ENCODE measurements at regions not wholly inside any gene's neighbourhood (a gene's known extent, or its start where the extent isn't known, plus 50 kb on each side); places are given as distances from the start of the nearest gene placed in this dataset.

DNA sequence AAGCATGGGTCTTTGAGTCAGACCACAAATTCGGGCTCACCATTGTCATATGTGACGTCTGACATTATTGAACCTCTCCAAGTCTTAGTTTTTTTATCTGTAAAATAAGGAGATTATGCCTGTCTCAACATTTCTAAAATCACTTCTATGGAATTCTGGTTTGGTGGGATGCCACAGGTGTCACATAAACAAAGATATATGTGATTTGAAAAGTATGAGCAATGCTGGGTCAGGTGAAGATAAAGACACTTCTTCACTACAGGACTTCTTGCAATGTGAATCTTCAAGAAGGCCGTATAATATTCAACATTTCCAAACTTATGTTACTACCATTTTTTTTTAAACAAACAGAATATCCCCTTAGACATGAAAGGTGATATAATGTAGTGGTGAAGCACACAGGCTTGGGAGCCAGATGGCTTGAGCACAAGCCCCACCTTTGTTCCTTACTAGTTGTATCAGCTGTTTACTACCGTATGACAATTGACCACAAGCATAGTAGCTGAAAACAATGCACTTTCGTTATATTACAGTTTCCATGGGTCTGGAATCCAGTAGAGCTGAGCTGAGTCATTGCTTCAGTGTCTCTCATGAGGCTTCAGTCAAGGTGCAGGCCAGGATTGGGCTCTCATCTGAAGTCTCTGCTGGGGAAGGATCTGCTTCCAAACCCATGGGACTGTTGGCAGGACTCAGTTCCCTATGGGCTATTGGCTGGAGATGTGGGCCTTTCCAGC lies 87.7 kb downstream of the UTP18 start:
- TF ChIP-seq CTCF (IDR thresholded peaks at IDR 0.05; ENCODE audit: low read depth, low read length), result no peak
- H3K4me3 ChIP-seq (replicated peaks in 1 of 2; ENCODE audit: low read depth in 2 of 2, low read length in 2 of 2), result no peak overlapping the region
- DNase-seq (ENCODE audit: low read depth in 2 of 2), result no peak

- TF ChIP-seq CTCF (IDR thresholded peaks at IDR 0.05; ENCODE audit: low read depth, low read length), result no peak
- H3K4me3 ChIP-seq (replicated peaks in 1 of 2; ENCODE audit: low read depth in 2 of 2, low read length in 2 of 2), result no peak overlapping the region
- no peak for DNase-seq (ENCODE audit: low read depth in 2 of 2)
Measured at GRCh38 chr17:51351080-51351479, 90.7 kb downstream of the UTP18 start.

DNA sequence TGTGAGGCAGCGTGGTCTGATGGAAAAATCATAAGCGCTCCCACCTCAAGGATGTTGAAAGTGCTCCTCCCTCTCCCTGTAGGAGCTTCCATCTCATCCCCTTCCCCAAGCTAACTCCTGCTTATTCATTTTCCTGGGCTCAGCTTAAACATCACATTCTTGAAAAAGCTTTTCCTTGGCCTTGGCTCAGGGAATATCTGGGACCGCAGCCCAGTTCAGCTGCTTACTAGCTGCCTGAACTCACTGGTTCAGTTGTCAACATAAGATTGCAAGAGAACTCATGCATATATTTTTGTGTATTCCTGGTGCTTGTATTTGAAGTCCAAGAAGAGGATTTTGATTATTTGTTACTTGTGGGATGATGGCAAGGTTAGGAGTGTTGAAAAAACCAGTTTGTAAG lies 91.5 kb downstream of the UTP18 start:
- no peak overlapping the region for H3K4me3 ChIP-seq (replicated peaks in 1 of 2; ENCODE audit: low read depth in 2 of 2, low read length in 2 of 2)
- no peak for TF ChIP-seq CTCF (IDR thresholded peaks at IDR 0.05; ENCODE audit: low read depth, low read length)
- peak in 1 of 2 donors; percentile 67 for DNase-seq (ENCODE audit: low read depth in 2 of 2)

GRCh38 chr17:51352798-51353197 lies 92.5 kb downstream of the UTP18 start:
- no peak for TF ChIP-seq CTCF (IDR thresholded peaks at IDR 0.05; ENCODE audit: low read depth, low read length)
- DNase-seq (ENCODE audit: low read depth in 2 of 2), result no peak
- no peak overlapping the region for H3K4me3 ChIP-seq (replicated peaks in 1 of 2; ENCODE audit: low read depth in 2 of 2, low read length in 2 of 2)

- TF ChIP-seq CTCF (IDR thresholded peaks at IDR 0.05; ENCODE audit: low read depth, low read length), result no peak
- H3K4me3 ChIP-seq (replicated peaks in 1 of 2; ENCODE audit: low read depth in 2 of 2, low read length in 2 of 2), result no peak overlapping the region
- DNase-seq (ENCODE audit: low read depth in 2 of 2), result no peak
Measured at GRCh38 chr17:51353296-51353695, 93.0 kb downstream of the UTP18 start.

DNA sequence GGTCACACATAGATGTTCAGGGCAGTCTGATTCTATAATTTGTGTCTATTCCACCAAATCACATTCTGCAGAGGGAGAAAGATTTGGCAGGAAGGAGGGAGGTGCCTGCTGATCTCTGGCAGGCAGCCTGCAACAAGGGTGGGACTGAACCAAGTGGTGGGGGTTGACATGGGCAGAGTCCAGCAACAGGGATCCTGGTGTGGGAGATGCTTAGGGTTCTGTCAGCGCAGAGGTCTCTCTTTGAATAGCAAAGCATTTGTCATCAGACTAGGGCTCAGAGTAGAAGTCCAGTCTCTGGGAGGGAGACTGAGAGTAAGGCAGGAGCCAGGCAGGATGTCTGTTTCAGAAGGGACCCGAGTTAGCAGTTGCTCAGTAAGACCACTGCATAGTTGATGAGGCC lies 94.6 kb downstream of the UTP18 start:
- DNase-seq (ENCODE audit: low read depth in 2 of 2), result no peak

More for the DNA sequence above, 94.6 kb downstream of the UTP18 start:
- H3K4me3 ChIP-seq (replicated peaks in 1 of 2; ENCODE audit: low read depth in 2 of 2, low read length in 2 of 2), result no peak overlapping the region
- TF ChIP-seq CTCF (IDR thresholded peaks at IDR 0.05; ENCODE audit: low read depth, low read length), result no peak

All from cardiac fibroblast (primary cell).